Osteoblast (primary cell): ENCODE measurements at regions not wholly inside any gene's neighbourhood (a gene's known extent, or its start where the extent isn't known, plus 50 kb on each side); places are given as distances from the start of the nearest gene placed in this dataset.

Experiments used
- DNase-seq: peaks from one replicate; pipeline ENCODE4 v3.0.0; 2011; ENCODE audit warnings: low spot score, mixed read lengths; ENCODE audit not compliant: insufficient read length; ENCODE audit errors: missing footprints
- H2AFZ ChIP-seq: 2 replicates; pipeline ENCODE4 v1.6.0; 2011; ENCODE audit warnings: mild to moderate bottlenecking, low read length
- H3K27ac ChIP-seq: 2 replicates; pipeline ENCODE4 v1.5.1; 2011; ENCODE audit warnings: mild to moderate bottlenecking, low read depth, low read length, moderate library complexity
- H3K27me3 ChIP-seq: 2 replicates; pipeline ENCODE4 v1.6.0; 2012; ENCODE audit warnings: mild to moderate bottlenecking, control low read depth, inconsistent platforms, low read length, moderate library complexity; ENCODE audit not compliant: insufficient read depth
- H3K36me3 ChIP-seq: 2 replicates; pipeline ENCODE4 v1.5.1; 2011; ENCODE audit warnings: mild to moderate bottlenecking, low read length, control low read depth, moderate library complexity; ENCODE audit not compliant: insufficient read depth
- H3K4me1 ChIP-seq: 2 replicates; pipeline ENCODE4 v1.5.1; 2011; ENCODE audit warnings: mild to moderate bottlenecking, low read length, control low read depth, moderate library complexity; ENCODE audit not compliant: insufficient read depth
- H3K4me2 ChIP-seq: 2 replicates; pipeline ENCODE4 v1.6.0; 2011; ENCODE audit warnings: mild to moderate bottlenecking, low read length; ENCODE audit not compliant: insufficient read depth
- H3K4me3 ChIP-seq: fragments of 200-600 bp; sonication (generic); 3 replicates; pipeline ENCODE4 v1.5.1; 2012; ENCODE audit warnings: mild to moderate bottlenecking, low read length, inconsistent platforms; ENCODE audit not compliant: insufficient read depth
- H3K79me2 ChIP-seq: 2 replicates; pipeline ENCODE4 v1.6.0; 2012; ENCODE audit warnings: mild to moderate bottlenecking, low read length, control low read depth, inconsistent platforms; ENCODE audit not compliant: insufficient read depth
- H3K9me3 ChIP-seq: 2 replicates; pipeline ENCODE4 v1.5.1; 2011; ENCODE audit warnings: low read depth, low read length, control low read depth
- H4K20me1 ChIP-seq: 2 replicates; pipeline ENCODE4 v1.6.0; 2012; ENCODE audit warnings: mild to moderate bottlenecking, low read length, control low read depth; ENCODE audit not compliant: insufficient read depth
- CTCF ChIP-seq: IDR thresholded peaks from 2 replicates; pipeline ENCODE4 v1.5.1; 2011; ENCODE audit warnings: mild to moderate bottlenecking, low read depth, low read length, moderate library complexity; ENCODE audit errors: extremely low read depth

GRCh38 chr1:30414851-30415165 is 308.6 kb downstream of the MATN1 start:
- no peaks in the 10 kb centered on the region for H3K4me1 ChIP-seq
- H3K4me3 ChIP-seq, result no peak overlapping the region
- H3K36me3 ChIP-seq, result no peaks in the 10 kb centered on the region
- no peaks in the 10 kb centered on the region for H3K9me3 ChIP-seq
- H4K20me1 ChIP-seq, result no peaks in the 10 kb centered on the region
- no peak overlapping the region for H3K4me2 ChIP-seq
- peaks cover 7% of the 10 kb centered on the region for H3K27me3 ChIP-seq
- H3K27ac ChIP-seq, result no peak overlapping the region
- TF ChIP-seq CTCF, result no peak
- no peak overlapping the region for H2AFZ ChIP-seq
- DNase-seq, result no peak
- H3K79me2 ChIP-seq, result no peaks in the 10 kb centered on the region

GRCh38 chr1:30414086-30414850 is 309.1 kb downstream of the MATN1 start:
- TF ChIP-seq CTCF, result no peak
- DNase-seq, result no peak
- Histone ChIP-seq H3K4me2 (no peak overlapping the region), H3K27ac (no peak overlapping the region), H3K79me2 (no peaks in the 10 kb centered on the region), H3K36me3 (no peaks in the 10 kb centered on the region), H3K9me3 (no peaks in the 10 kb centered on the region), H3K4me3 (no peak overlapping the region), H3K4me1 (no peaks in the 10 kb centered on the region), H4K20me1 (no peaks in the 10 kb centered on the region), H2AFZ (no peak overlapping the region), H3K27me3 (peaks cover 7% of the 10 kb centered on the region)

DNA sequence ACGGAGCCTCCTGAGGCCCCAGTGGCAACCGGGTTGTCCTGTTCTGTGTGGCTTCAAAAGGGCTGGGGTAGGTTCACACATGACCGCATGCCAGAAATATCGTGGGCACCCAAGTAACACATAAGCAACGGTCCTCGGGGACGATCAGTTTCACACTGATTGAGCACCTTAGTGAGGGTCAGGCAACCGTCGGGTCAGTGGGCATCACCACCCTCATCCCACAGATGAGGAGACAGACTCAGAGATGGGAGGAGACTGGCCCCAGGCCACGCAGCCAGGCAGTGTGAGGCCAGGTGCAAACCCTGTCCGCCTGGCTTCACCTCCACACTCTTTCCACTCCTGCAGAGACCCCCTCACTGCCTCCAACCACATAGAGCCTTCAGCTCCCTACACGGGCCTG is 309.8 kb downstream of the MATN1 start:
- Histone ChIP-seq H3K4me1 (no peaks in the 10 kb centered on the region), H3K27me3 (peaks cover 7% of the 10 kb centered on the region), H3K4me3 (no peak overlapping the region), H3K9me3 (no peaks in the 10 kb centered on the region), H3K36me3 (no peaks in the 10 kb centered on the region), H3K4me2 (no peak overlapping the region), H3K27ac (no peak overlapping the region), H2AFZ (no peak overlapping the region), H4K20me1 (no peaks in the 10 kb centered on the region), H3K79me2 (no peaks in the 10 kb centered on the region)
- TF ChIP-seq CTCF, result no peak
- no peak for DNase-seq

GRCh38 chr1:30413111-30413440 is 310.3 kb downstream of the MATN1 start:
- TF ChIP-seq CTCF, result no peak
- Histone ChIP-seq H3K27me3 (peaks cover 7% of the 10 kb centered on the region), H3K4me2 (no peak overlapping the region), H3K4me1 (peaks cover 2% of the 10 kb centered on the region), H3K4me3 (no peak overlapping the region), H2AFZ (no peak overlapping the region), H3K9me3 (no peaks in the 10 kb centered on the region), H3K79me2 (no peaks in the 10 kb centered on the region), H3K27ac (no peak overlapping the region), H3K36me3 (no peaks in the 10 kb centered on the region), H4K20me1 (no peaks in the 10 kb centered on the region)
- no peak for DNase-seq
